ENCODE measurements at regions not wholly inside any gene's neighbourhood (a gene's known extent, or its start where the extent isn't known, plus 50 kb on each side); places are given as distances from the start of the nearest gene placed in this dataset.
"Not testable (repeated sequence)": the region's sequence is repeated elsewhere in the genome, so short reads cannot be mapped to it uniquely, and the experiment has no call there.

DNA sequence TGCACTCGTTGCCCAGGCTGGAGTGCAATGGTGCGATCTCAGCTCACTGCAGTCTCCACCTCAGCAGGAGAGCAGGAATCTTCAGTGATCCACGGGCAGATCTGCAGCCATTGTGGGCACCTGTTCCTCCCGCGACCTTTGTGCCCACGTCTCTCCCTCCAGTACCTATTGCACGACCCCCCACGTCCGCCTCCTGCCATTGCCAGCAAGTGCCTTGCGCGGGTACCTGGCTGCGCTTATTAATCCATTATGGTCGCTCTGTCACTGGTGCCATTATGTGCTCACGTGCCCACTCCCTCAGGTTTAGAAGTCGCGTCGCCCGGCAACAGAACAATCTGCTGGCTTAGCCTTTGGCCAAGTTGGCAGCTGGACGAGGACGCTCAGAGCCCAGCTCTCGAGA is 146.2 kb upstream of the C1QTNF3 start:
- DNase-seq (ENCODE audit: low read depth): not testable (repeated sequence)

GRCh38 chr5:34189752-34190411 is 146.9 kb upstream of the C1QTNF3 start:
- not testable (repeated sequence) for DNase-seq (ENCODE audit: low read depth)

GRCh38 chr5:34190466-34190865 is 147.5 kb upstream of the C1QTNF3 start:
- not testable (repeated sequence) for DNase-seq (ENCODE audit: low read depth)

GRCh38 chr5:34191279-34191744 is 148.3 kb upstream of the C1QTNF3 start:
- DNase-seq (ENCODE audit: low read depth): not testable (repeated sequence)

DNA sequence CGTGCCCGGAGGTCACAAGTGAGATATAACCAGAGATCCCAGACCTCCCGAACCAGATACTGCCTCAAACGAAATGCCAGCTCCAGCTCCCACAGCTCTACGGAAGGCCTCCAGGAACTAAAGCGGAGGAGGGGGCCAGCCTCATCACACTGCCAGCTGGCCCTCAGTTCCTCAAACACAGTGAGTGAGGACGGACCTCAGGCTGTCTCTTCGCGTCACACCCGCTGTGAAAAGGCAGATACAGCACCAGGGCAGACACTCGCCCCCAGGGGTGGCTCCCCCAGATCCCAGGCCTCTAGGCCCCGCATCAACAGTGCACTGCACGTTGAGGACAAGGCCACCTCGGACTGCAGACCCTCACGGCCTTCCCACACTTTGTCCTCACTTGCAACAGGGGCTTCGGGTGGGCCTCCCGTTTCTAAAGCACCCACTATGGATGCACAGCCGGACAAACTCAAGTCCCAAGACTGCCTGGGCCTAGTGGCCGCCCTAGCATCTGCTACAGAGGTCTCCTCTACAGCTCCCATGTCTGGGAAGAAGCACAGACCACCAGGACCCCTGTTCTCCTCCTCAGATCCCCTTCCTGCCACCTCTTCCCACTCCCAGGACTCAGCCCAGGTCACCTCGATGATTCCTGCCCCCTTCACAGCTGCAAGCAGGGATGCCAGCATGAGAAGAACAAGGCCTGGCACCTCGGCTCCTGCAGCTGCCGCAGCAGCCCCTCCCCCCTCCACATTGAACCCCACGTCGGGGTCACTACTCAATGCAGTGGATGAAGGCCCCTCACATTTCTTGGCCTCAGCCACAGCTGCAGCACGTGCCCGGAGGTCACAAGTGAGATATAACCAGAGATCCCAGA is 149.3 kb upstream of the C1QTNF3 start:
- DNase-seq (ENCODE audit: low read depth): not testable (repeated sequence)

- DNase-seq (ENCODE audit: low read depth): not testable (repeated sequence)
Observed at GRCh38 chr5:34192923-34193262, 149.9 kb upstream of the C1QTNF3 start.

GRCh38 chr5:34193297-34193696 is 150.3 kb upstream of the C1QTNF3 start:
- not testable (repeated sequence) for DNase-seq (ENCODE audit: low read depth)

GRCh38 chr5:34193804-34194203 is 150.8 kb upstream of the C1QTNF3 start:
- not testable (repeated sequence) for DNase-seq (ENCODE audit: low read depth)

GRCh38 chr5:34196091-34196490 is 153.1 kb upstream of the C1QTNF3 start:
- not testable (repeated sequence) for DNase-seq (ENCODE audit: low read depth)

- DNase-seq (ENCODE audit: low read depth): not testable (repeated sequence)
Observed at GRCh38 chr5:34205347-34205746, 162.3 kb upstream of the C1QTNF3 start.

DNA sequence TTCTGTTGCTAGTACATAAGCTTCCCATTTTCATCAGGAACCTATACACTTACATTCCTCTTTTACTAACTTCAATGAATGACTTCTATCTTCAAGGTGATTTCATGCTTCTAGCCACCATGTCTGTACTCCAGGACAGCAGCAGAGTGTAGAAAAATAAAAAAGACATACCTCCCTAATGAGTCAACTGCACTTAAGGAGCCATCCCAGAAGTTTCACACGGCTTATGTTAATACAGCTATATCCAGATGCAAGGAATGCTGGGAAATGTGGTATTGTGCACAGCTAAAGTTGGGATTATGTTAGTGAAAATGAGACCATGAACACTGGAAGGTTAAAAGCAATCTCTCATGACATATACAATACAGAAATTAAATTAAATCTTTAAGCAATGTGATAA is 174.4 kb upstream of the C1QTNF3 start:
- not testable (repeated sequence) for DNase-seq (ENCODE audit: low read depth)

GRCh38 chr5:34221329-34222073 is 178.5 kb upstream of the C1QTNF3 start:
- not testable (repeated sequence) for DNase-seq (ENCODE audit: low read depth)

DNA sequence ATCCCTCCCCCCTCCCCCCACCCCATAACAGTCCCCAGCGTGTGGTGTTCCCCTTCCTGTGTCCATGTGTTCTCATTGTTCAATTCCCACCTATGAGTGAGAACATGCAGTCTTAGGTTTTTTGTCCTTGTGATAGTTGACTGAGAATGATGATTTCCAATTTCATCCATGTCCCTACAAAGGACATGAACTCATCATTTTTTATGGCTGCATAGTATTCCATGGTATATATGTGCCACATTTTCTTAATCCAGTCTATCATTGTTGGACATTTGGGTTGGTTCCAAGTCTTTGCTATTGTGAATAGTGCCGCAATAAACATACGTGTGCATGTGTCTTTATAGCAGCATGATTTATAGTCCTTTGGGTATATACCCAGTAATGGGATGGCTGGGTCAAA is 180.1 kb upstream of the C1QTNF3 start:
- DNase-seq (ENCODE audit: low read depth): not testable (repeated sequence)

DNA sequence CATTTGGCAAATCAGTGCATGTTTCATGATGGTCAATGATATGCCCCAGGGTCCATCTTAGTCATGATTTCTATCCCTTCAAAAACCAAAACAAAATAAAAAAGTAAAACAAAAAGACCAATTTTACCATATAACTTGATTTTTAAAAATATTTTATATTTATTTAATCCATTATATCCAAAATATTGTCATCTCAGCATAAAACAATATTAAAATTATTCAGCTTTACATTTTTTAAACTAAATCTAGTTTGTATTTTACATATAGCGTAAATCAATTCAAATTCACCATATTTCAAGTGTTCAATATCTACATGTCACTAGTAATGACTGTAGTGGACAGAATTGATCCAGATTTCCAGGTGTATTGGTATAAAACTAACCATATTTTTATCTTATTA is 187.4 kb upstream of the C1QTNF3 start:
- DNase-seq (ENCODE audit: low read depth): not testable (repeated sequence)

DNA sequence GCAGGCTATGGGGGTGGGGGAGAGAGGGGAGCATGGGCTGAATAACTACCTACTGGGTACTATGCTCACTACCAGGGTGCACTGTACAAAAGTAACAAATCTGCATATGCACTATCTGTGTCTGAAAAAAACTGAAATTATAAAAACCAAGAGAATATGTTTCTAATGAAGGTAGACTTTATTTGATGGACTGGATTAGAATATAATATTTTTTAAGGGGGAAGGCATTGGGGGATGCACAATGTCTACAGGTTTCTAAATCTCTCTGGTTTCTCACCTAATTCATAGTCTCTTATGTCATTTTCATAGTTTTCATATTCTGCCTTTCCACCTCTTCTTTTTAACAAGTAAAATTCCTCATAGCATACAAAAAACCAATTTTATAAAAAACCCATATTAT is 200.8 kb upstream of the C1QTNF3 start:
- not testable (repeated sequence) for DNase-seq (ENCODE audit: low read depth)

DNA sequence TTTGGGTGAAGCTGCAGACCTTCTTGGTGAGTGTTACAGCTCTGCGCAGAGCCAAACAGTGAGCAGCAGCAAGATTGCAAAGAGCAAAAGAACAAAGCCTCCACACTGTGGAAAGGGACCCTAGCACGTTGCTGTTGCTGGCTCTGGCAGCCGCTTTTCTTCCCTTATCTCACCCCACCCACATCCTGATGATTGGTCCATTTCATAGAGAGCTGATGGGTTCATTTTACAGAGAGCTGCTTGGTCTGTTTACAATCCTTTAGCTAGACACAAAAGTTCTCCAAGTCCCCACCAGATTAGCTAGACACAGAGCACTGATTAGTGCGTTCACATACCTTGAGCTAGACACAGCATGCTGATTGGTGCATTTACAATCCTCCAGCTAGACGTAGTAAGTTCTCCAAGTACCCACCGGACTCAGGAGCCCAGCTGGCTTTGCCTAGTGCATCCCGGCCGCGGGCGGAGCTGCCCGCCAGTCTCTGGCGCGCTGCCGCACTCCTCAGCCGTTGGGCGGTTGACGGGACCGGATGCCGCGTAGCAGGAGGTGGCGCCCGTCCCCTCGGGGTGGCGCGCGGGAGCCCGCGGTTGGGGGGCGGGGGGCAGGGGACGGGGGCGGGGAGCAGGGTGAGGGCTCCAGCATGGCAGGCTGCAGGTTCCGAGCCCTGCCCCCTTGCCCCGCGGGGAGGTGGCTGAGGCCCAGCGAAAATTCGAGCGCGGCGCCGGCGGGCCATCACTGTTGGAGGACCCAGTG is 201.4 kb upstream of the C1QTNF3 start:
- not testable (repeated sequence) for DNase-seq (ENCODE audit: low read depth)

DNA sequence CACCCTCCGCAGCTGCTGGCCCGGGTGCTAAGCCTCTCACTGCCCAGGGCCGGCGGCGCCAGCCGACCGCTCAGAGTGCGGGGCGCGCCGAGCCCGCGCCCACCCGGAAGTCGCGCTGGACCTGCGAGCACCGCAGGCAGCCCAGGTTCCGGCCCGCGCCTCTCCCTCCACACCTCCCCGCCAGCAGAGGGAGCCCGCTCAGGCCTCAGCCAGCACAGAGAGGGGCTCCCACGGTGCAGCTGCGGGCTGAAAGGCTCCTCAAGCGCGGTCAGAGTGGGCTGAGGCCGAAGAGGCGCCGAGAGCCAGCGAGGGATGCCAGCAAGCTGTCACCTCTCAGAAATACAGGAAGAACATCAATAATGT is 202.0 kb upstream of the C1QTNF3 start:
- DNase-seq (ENCODE audit: low read depth): not testable (repeated sequence)

- DNase-seq (ENCODE audit: low read depth): not testable (repeated sequence)
Observed at GRCh38 chr5:34245813-34246212, 202.8 kb upstream of the C1QTNF3 start.

- DNase-seq (ENCODE audit: low read depth): not testable (repeated sequence)
Observed at GRCh38 chr5:34258598-34258997, 215.6 kb upstream of the C1QTNF3 start.

- DNase-seq (ENCODE audit: low read depth): not testable (repeated sequence)
Observed at GRCh38 chr5:34261020-34261419, 218.0 kb upstream of the C1QTNF3 start.

DNA sequence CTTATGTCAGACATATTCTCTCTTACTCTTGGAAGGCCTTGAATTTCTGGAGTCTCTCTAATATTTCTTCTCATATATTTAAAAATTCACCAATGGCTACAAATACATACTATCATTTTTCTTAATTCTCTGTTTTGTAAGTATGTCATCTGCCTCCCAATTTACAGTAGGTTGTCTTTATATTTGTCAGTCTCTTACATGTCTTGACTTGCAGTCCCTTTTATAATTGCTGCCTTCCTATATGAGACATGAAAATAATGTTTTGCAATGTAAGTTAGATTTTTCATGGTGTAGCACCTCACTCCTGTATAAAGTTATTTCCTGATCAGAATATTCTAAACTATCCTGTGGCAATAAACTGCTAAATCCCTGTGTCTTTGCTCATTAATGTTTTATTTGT is 223.1 kb upstream of the C1QTNF3 start:
- not testable (repeated sequence) for DNase-seq (ENCODE audit: low read depth)

GRCh38 chr5:34296759-34297158 is 253.7 kb upstream of the C1QTNF3 start:
- not testable (repeated sequence) for DNase-seq (ENCODE audit: low read depth)

All from GM04503 (cell line).